Hematopoietic multipotent progenitor cell treated with erythropoietin and hydrocortisone succinate and interleukin-3 and kit ligand, for 6 days (in vitro differentiated cells): ENCODE measurements at regions not wholly inside any gene's neighbourhood (a gene's known extent, or its start where the extent isn't known, plus 50 kb on each side); places are given as distances from the start of the nearest gene placed in this dataset.

Source experiments
- DNase-seq: peaks from one replicate; pipeline ENCODE4 v3.0.0-alpha.2; 2015

DNA sequence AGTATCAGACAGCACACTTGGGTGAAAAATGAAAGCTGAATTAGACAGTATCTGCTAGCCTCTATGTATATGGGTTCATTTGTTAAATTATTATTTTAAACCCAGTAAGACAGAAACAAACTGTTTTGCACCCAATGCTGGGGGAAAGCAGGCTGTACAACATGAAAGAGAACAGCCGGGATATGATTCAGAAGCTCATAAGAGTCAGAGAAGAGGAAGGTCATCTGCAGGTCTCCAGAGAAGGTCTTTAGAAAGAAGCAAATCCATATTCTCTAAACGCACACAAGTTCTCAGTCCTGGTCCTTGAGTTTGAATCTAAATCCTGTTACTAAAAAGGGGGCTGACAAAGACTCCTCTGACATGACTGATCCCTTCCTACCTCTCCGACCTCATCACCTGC lies 155.1 kb downstream of the SIPA1L2 start:
- no peak for DNase-seq

DNA sequence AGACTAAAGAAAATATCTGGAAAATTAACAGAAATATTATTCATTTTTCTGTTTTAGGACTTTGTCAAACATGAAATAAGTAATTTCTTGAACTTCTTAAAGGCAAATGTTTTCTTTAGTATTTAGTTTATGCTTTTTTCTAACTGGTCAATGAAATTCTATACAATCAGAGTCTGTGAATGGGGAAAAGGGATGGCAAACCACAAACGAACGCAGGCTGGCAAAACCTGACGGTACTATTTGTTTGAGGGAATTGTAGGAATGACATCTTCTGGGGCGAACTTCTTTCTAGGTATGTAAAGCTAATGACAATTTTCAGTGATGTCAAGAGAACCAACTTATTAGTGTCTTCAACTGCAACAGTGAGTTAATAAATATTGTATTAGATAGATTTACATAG lies 156.0 kb downstream of the SIPA1L2 start:
- DNase-seq: no peak

- no peak for DNase-seq
Observed at GRCh38 chr1:232473324-232473723, 156.6 kb downstream of the SIPA1L2 start.

DNA sequence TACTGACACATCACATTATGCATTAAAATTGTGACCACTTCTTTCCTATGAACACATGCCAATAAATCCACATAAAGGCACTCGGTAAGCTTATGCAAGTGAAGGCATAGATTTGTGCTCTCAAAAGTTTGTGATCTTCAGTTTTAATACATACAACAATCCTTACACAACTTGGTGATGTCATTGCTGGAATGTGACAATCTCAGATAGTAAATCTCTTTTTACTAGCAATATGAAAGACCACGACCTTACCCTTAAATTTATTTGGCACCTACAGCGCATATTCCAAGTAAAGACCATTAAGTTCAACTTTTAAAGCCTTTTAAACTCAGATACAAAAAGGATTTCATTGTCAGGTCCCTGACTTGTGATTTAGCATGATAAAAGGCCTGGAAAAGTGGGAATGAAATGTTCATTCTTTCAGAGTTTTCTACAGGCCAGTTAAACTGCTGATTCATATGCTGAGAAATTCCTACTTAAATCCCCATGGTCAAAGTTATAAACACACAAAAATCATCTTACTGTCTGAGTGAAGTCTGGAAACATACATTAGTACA lies 157.4 kb downstream of the SIPA1L2 start:
- no peak for DNase-seq

GRCh38 chr1:232471250-232471649 lies 158.7 kb downstream of the SIPA1L2 start:
- no peak for DNase-seq

GRCh38 chr1:232470711-232471110 lies 159.2 kb downstream of the SIPA1L2 start:
- DNase-seq: no peak

- no peak for DNase-seq
Observed at GRCh38 chr1:232468249-232468648, 161.7 kb downstream of the SIPA1L2 start.

- no peak for DNase-seq
Observed at GRCh38 chr1:232467073-232467760, 162.7 kb downstream of the SIPA1L2 start.

GRCh38 chr1:232464325-232464724 lies 165.6 kb downstream of the SIPA1L2 start:
- DNase-seq: no peak

DNA sequence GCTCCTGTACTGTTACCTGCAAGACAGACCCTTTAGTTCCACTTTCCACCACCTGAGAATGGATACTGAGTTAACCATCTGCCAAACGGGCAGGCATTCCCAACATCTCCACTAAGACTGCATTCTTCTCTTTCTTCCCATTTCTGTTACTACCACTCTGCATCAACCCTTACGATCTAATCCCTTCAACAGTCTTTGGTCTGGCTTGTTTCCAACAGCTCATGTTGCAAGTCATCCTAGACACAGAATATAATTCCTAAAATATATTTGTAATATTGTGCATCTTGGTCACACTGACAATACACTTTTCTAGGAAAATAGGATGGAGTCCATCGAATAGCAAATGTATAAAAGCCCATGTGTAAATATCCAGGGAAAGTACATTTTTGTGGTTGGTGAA lies 166.7 kb downstream of the SIPA1L2 start:
- DNase-seq: peak; percentile 6

GRCh38 chr1:232462213-232462612 lies 167.7 kb downstream of the SIPA1L2 start:
- peak; percentile 6 for DNase-seq

GRCh38 chr1:232459826-232460225 lies 170.1 kb downstream of the SIPA1L2 start:
- no peak for DNase-seq

GRCh38 chr1:232459087-232459486 lies 170.8 kb downstream of the SIPA1L2 start:
- no peak for DNase-seq

GRCh38 chr1:232457595-232457994 lies 172.3 kb downstream of the SIPA1L2 start:
- no peak for DNase-seq

- DNase-seq: no peak
Observed at GRCh38 chr1:232456714-232457113, 173.2 kb downstream of the SIPA1L2 start.

DNA sequence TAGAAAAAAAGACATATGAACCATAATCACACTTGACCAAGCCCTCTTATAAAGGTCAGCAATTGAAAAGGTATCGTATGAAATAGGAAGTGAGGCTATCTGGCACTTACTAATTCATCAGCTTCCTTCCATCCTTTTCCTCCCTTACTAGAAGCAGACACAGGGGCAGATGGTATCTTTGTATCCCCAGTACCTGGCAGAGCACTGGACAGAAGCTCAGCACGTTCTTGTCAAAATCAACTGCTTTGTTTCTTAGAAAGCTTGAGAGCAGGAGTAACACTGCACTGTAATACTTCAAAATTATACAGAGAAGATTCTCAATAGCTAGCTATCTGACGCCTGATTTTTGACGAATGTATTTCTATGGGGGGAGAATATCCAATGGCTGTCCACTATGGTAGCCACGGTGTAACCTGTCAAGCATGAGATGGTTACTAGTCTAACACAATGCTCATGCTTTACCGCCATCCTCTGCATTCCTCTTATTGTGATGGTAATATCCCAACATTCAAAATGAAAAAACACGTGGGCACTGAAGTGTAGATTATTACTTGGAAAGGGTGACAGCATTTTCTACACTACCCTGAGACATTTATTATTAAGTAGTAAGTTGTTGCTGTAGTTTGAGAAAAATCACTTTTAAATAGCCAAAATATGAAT lies 175.6 kb downstream of the SIPA1L2 start:
- DNase-seq: no peak

DNA sequence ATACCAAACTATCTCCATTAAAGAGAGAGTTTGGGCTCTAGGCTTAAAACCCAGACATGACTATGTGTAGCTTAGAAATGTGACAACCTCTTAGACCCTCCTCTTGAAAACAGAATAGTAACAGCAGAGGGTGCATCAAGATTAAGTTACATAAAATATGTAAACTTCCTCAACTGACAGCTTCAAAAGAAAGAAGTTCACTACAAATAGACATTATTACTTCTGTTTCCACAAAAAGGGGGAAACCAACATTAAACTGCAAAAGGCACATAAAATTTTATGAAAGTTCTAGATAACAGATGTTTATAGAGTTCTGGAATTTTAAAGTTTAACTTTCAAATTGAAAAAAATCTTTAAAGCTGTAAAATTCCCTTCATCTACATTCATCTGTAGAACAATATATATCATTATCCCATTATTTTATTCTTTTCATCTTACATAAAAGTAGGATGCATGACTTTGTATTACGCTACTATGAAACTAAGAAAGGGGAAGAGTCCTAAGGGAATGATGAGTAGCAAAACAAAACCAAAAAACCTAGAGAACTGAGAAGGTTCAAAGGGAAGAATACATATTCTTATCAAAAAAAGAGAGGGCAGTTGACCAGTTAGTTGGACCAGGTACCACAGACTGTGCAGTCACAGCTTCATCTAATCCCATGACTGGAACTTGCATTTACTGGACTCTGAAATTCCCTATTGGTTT lies 177.0 kb downstream of the SIPA1L2 start:
- no peak for DNase-seq

GRCh38 chr1:232452117-232452516 lies 177.8 kb downstream of the SIPA1L2 start:
- no peak for DNase-seq

GRCh38 chr1:232451506-232451905 lies 178.4 kb downstream of the SIPA1L2 start:
- no peak for DNase-seq

DNA sequence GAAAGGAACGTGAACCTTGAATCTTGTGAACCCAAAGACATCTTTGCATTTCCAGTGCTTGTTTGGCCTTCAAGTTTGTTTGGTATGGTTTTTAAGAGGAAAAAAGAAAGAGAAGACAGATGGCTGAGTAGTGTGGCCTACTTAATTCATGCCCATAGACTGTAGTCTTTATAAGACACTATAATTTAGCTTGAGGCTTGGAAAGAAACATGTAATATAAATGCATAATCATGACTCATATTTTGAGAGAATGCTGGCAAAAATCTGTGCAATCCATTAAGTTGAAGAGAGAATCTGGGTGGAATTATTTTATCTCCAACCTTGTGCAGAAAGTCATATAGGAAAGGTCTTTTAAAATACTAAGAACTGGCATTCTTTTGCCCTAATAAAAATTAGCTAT lies 179.3 kb downstream of the SIPA1L2 start:
- DNase-seq: no peak

- no peak for DNase-seq
Observed at GRCh38 chr1:232447125-232447524, 182.8 kb downstream of the SIPA1L2 start.

- no peak for DNase-seq
Observed at GRCh38 chr1:232445361-232446106, 184.4 kb downstream of the SIPA1L2 start.

- no peak for DNase-seq
Observed at GRCh38 chr1:232443372-232443771, 186.6 kb downstream of the SIPA1L2 start.
